GM21619 (cell line): ENCODE measurements at regions not wholly inside any gene's neighbourhood (a gene's known extent, or its start where the extent isn't known, plus 50 kb on each side); places are given as distances from the start of the nearest gene placed in this dataset.

ENCODE experiments used
- ATAC-seq: cut with Tn5 transposase; IDR thresholded peaks from one replicate; pipeline ENCODE4 v1.9.1; 2021; ENCODE audit not compliant: unreplicated experiment

DNA sequence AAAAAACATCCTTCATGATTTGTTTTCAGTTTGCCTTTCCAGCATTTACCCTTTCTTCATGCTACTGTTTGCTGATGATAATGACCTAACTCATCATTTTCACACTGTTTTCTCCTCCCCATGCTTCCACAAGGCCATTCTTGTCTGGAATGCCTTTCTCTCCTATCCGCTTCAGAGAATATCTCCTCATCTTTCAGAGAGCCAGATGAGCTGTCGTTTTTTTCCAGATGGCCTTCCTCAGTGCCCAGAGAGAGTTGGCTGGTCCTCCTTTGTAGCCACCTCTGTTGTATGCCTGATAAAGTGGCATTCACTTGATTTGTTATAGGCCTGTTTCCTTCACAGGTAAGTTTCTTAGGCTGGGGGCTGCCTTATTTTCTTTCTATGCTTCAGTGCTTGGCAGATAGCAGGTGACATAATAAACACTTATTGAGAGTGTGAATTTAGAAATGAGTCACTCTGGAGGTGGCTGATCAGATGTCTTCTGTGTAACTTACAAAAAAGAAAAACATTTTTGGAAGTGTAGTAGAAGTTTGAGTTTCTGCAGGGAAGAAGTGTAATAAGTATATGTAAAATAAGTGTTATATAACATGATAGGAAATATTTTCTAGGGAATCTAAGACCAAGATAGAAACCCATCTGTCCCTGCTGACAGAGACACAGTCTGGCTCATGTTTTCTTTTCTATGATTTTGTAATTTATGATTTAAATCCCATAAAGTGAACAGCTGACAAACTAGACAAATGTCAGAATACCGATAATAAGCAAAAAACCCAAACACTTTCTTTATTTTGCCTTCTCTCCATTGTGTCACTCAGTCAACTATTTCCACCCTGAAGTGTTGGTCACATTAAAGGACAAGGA, 174.5 kb downstream of the DACT1 start:
- ATAC-seq = peak; percentile 93

DNA sequence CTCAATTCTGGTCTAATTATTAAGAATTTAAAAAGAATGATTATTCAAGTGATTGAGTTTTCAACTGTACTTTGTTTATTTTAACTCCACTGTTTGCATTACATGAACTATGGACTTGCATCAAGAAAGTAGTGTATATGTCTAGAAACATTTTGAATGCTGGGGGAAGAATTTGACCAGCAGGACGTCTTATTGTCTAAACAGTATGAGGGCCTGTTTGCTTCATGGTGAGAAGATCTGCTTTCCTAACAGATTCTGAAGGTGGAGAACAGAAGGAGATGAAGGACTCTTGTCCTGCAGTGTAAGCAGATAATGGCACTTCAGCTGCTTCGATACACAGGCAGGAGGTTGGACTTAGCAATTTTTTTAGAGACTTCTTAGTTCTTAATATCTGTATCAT, 176.0 kb downstream of the DACT1 start:
- no peak for ATAC-seq

GRCh38 chr14:58814466-58814865, 176.7 kb downstream of the DACT1 start:
- no peak for ATAC-seq

GRCh38 chr14:58815161-58815701, 177.5 kb downstream of the DACT1 start:
- ATAC-seq = no peak

- no peak for ATAC-seq
Observed at GRCh38 chr14:58815794-58816193, 178.0 kb downstream of the DACT1 start.

DNA sequence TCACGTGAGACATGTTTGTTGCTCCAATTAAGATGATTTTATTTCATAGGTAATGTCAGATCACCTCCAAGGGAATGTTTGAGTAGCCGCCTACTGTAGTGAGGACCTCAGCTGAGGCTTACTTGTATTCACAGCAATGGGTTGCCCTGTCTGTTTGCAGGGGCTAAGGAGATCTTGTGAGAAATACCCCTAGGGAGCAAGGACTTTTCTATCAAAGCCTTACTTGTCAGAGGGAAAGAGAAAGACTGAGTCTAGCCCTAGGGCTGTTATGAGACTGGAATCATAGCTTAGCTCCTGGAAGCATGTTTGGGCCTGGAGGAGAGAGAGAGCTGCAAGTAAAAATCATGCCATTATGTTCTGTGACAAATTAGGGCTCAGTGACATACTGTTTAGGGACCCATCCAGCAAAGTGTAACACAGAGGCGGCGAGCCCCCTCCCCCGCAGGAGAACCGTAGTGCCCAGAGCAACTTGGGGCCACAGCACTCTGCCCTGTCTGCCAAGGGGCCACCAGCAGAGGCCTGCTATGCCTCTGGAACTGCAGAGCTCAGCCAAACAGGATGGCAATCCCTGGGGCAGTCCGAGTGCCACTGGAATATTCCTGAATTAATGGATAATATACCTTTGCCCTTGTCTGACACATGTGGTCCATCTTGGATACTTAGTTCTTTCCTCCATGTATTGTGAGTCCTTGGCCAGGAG, 178.8 kb downstream of the DACT1 start:
- no peak for ATAC-seq

- ATAC-seq = no peak
Observed at GRCh38 chr14:58817846-58818245, 180.1 kb downstream of the DACT1 start.

DNA sequence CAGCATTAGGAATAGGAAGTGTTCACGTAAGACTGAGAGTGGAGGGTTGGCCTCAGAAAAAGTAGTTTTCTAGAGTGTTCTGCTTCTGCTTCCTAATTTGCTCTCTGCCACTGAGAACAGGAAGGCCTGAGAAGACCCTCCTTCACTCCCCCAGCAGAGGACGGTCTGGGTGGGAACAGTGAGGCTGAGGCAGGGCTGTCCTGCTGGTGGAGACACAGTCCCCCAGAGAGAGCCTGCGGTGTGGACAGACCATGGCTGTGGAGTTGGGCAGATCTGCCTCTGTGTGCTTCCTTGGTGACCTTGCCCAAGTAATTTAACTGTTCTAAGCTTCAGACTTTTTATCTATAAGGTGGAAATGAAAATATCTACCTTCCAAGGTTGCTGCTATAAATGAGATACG, 182.3 kb downstream of the DACT1 start:
- ATAC-seq = no peak

GRCh38 chr14:58821421-58821820, 183.7 kb downstream of the DACT1 start:
- no peak for ATAC-seq

DNA sequence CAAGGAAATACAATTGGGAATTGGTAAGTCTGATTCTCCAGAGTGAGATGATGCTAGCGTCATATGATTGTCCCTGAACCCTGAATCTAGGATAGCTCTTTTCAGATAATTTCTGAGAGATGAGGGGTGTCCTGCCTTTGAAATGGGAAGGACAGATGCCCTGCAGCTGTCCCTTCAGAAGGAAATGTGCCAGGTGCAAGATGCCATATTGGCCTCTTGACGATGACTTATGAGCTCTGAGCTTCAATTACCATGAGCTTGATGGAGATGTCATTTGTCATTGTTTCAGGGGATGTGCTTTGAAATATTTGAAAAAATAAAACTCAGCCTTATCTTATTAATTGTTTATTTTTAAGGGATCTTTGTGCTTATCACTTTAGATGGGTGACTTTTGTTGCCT, 185.1 kb downstream of the DACT1 start:
- no peak for ATAC-seq

GRCh38 chr14:58823312-58823711, 185.6 kb downstream of the DACT1 start:
- no peak for ATAC-seq

GRCh38 chr14:58824106-58824505, 186.3 kb downstream of the DACT1 start:
- no peak for ATAC-seq

- no peak for ATAC-seq
Observed at GRCh38 chr14:58824796-58825195, 187.0 kb downstream of the DACT1 start.

DNA sequence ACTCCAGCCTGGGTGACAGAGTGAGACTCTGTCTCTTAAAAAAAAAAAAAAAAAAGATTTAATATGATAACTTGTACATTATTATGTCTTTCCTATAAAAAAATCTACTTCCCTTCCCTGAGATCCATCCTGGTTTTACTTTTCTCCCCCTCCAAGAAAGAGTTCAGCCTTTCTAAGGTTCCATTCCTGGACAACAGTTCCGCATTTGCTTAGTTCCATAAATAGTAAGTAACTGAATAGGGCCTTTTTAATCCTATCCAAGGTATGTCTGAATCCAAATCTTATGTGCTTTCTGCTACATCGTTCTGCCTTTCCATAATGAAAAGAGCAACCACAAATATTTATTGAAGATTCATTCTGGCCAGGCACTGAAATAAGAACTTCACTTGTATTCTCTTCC, 187.8 kb downstream of the DACT1 start:
- no peak for ATAC-seq

DNA sequence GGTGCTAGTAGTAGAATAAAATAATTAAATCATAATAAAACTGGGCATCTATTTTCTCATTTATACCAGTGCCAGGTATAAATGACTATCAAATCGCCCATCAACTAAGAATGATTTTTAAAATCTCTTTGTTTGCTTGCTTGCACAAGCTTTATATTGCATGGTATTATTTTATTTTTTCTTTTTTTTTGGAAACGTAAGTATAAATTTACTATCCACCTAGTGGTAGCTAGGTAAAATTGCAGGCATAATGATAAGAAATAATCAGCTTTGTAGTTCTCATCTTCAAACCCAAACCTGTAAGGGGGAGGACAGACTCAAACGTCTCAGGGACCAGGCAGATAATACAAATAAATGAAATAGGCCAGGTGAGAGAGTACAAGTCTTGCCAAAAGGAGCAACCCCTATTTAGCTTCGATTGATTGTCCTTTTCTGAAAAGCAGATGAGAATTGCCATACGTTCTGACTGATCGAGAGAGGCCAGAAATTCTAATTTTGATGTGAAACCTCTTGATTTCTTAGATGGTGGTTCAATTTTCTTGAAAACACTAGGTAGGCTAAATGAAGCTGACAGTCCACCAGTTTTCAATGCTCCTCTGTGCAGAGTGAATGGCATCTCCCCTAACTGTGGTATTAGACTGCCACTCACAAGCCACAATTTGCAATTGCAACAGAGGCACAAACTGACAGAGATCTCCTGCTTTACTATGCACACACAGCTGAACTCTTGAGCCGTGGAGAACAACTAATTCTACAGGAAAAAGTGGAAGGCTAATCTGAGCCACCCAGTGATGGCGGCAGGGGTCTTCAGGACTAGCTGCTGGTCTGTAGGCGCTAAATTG, 189.3 kb downstream of the DACT1 start:
- ATAC-seq = no peak

DNA sequence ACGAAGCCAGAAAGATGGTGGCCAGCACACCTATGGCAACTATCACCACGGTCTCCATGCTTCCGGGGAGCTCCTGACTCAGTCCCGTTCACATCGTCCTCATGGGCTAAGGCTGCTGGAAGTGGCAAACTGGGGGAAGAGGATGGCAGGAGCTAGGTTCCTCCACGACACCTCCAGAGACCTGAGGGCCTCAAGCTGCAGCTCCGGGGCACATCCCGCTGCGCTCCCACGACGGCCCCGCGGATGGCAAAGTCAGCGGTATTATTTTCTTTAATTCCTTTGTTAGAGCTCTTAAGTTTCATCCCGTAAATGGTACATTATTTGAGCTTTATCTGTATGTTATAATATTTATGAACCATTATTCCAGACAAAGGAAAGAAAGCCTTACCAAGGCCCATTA, 190.5 kb downstream of the DACT1 start:
- ATAC-seq = no peak

DNA sequence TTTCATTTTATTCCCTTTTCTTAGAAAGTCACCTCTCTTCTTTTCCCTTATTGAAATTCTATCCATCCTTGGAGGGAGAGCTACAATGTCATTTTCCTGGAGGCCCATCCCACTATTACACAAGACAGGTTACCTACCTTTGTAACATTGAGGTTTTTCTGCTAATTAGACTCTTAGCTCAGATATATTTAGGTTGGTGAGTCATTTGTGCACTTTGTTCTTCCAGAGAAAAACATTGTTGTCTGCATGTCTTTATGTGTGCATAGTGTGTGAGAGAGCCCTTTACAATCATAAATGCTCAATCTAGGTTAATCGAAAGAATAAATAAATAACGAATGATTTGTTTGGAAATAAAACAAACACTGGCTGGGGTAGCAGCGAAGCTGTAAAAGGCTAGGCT, 191.8 kb downstream of the DACT1 start:
- no peak for ATAC-seq

DNA sequence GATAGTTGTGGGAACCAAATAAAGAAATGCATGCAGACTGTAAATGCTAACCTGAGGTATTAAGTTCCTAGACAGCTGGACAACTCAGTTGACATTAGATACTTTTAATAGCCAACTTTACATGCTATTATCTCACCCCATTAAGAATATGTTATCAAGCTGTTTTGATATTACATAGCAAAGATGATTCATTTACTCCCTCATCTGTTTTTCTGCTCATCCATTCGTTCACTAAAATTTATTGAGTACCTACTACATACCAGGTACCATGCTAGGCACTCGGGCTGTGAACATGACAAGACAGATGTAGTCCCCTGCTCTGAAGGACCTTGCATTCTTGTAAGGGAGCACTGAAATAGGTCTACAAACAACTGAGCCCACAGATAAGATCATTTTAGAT, 192.4 kb downstream of the DACT1 start:
- ATAC-seq = no peak

DNA sequence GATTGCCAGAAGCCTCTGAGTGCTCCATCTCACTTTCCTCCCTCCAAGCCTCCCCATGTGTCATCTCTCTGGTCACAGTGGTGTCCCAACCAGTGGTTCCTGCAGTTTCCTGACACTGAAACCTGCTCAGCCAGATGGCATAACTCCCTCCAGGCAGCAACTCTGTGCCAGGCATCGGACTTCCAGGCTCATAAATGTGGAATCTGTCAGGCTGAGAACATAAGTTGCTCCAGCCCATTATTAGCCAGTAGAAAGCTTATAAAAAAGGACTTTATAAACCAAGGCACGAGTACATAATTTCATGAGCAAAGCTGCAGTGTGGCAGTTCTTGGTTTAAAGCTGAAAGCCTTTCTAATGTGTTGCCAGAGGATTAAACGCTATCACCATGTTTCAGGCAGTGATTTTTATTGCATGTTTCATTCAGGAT, 194.3 kb downstream of the DACT1 start:
- ATAC-seq = no peak

GRCh38 chr14:58833634-58834378, 196.0 kb downstream of the DACT1 start:
- no peak for ATAC-seq
